Activated CD8-positive, alpha-beta T cell treated with anti-CD3 and anti-CD28 coated beads, Interleukin-2, amount 10 ng/mL, durations not matched to agents 7 days and 5 days (primary cell): ENCODE measurements at regions not wholly inside any gene's neighbourhood (a gene's known extent, or its start where the extent isn't known, plus 50 kb on each side); places are given as distances from the start of the nearest gene placed in this dataset.

ENCODE experiments used
- ATAC-seq: fragments of 150-1000 bp; cut with Tn5 transposase; one replicate; pipeline ENCODE4 v1.10.0; 2021; ENCODE audit warnings: moderate library complexity
- CTCF ChIA-PET: fragments of 350-600 bp; sonication (Branson Sonifier 250); formaldehyde crosslinking; loops from one replicate; lab custom pipeline; 2021; ENCODE audit warnings: antibody characterized with exemption; lab: Charles Lee
- POLR2A ChIA-PET: fragments of 350-600 bp; sonication (Branson Sonifier 250); formaldehyde crosslinking; loops from one replicate; lab custom pipeline; 2021; ENCODE audit warnings: antibody characterized with exemption; lab: Charles Lee
- DNase-seq: peaks from one replicate; pipeline ENCODE4 v3.0.0-alpha.2; 2020
- H3K27ac Mint-ChIP-seq: one replicate; pipeline ENCODE4 v1.8.0; 2021; ENCODE audit warnings: mild to moderate bottlenecking, mixed read lengths
- H3K27me3 Mint-ChIP-seq: one replicate; pipeline ENCODE4 v1.8.0; 2021; ENCODE audit warnings: low read depth, mixed read lengths
- H3K36me3 Mint-ChIP-seq: one replicate; pipeline ENCODE4 v1.8.0; 2021; ENCODE audit warnings: low read depth, mixed read lengths
- H3K4me1 Mint-ChIP-seq: one replicate; pipeline ENCODE4 v1.8.0; 2021; ENCODE audit warnings: low read depth, mixed read lengths
- H3K4me3 Mint-ChIP-seq: one replicate; pipeline ENCODE4 v1.8.0; 2021; ENCODE audit warnings: mild to moderate bottlenecking, mixed read lengths
- H3K9me3 Mint-ChIP-seq: one replicate; pipeline ENCODE4 v1.8.0; 2022; ENCODE audit warnings: mixed read lengths; ENCODE audit not compliant: insufficient read depth

GRCh38 chr1:177517546-177517945 lies 346.8 kb downstream of the BRINP2 start:
- H3K4me3 Mint-ChIP-seq = no peak overlapping the region
- H3K27ac Mint-ChIP-seq = no peak overlapping the region
- ChIA-PET POLR2A (no interaction called here), CTCF (no interaction called here)
- DNase-seq = no peak
- no peaks in the 10 kb centered on the region for H3K4me1 Mint-ChIP-seq
- no peaks in the 10 kb centered on the region for H3K9me3 Mint-ChIP-seq
- ATAC-seq = no peak
- no peaks in the 10 kb centered on the region for H3K36me3 Mint-ChIP-seq
- H3K27me3 Mint-ChIP-seq = no peaks in the 10 kb centered on the region

- ChIA-PET POLR2A (no interaction called here), CTCF (no interaction called here)
Measured at GRCh38 chr1:177514207-177514606, 343.4 kb downstream of the BRINP2 start.

DNA sequence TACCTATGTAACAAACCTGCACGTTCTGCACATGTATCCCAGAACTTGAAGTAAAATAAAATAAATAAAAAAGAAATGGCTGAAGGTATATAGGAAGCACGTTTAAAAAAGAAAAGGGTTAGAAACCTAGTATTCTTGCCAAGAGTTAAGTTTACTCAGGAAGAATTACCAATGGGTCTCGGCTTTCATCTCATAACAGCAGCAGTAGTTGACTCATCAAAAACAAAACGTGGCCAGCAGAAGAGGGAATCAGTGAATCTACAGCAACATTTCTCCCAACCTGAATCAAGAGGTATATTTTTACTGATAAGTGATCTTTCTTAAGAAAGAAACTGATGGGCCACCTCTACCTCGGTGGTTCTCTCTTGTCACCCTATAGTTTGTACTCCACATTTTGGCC lies 340.3 kb downstream of the BRINP2 start:
- Mint-ChIP-seq H3K36me3 (no peaks in the 10 kb centered on the region), H3K4me1 (no peaks in the 10 kb centered on the region), H3K9me3 (no peaks in the 10 kb centered on the region), H3K4me3 (no peak overlapping the region), H3K27me3 (no peaks in the 10 kb centered on the region), H3K27ac (no peak overlapping the region)
- ATAC-seq = no peak
- CTCF ChIA-PET = no interaction called here
- no peak for DNase-seq
- POLR2A ChIA-PET = no interaction called here

More at GRCh38 chr1:177514207-177514606, 343.4 kb downstream of the BRINP2 start:
- Mint-ChIP-seq H3K4me1 (no peaks in the 10 kb centered on the region), H3K27ac (no peak overlapping the region), H3K27me3 (no peaks in the 10 kb centered on the region), H3K4me3 (no peak overlapping the region), H3K36me3 (no peaks in the 10 kb centered on the region), H3K9me3 (no peaks in the 10 kb centered on the region)
- DNase-seq (no peak), ATAC-seq (no peak)

DNA sequence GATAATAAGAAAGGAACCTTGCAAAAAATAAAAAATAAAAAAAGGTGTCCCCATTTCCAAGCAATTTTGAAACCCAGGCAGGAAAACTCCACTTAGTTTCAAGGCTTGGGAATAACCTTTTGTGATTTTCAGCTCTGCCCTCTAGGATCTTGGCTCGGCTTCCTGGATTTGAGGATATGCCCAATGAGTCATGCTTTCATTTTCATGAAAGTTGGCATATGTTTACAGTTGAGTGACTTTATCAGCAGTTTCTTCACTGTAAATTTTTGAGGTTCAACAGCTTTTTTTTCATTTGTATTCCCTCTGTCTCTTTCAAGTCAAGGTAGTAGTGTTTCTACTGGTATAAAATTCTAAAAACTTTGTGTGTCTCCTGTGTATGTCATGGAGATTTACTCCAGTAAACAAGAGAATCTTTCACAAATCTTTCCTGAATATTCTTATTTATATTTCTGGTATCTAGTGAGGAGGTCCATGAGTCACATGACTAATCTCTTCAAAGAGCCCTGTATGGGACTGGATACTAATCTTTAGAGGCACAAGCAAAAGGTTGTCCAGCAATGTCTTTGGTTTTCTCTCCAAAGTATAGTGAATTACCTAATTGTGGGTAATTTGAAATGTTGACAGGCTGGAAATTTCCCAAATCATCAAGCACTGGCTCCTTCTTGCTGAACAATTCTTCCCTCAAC lies 335.3 kb downstream of the BRINP2 start:
- Mint-ChIP-seq H3K27ac (no peak overlapping the region), H3K4me3 (no peak overlapping the region), H3K9me3 (no peaks in the 10 kb centered on the region), H3K27me3 (no peaks in the 10 kb centered on the region), H3K36me3 (no peaks in the 10 kb centered on the region), H3K4me1 (no peaks in the 10 kb centered on the region)
- ChIA-PET POLR2A (no interaction called here), CTCF (no interaction called here)
- ATAC-seq (no peak), DNase-seq (no peak)

GRCh38 chr1:177495878-177496277 lies 325.1 kb downstream of the BRINP2 start:
- peaks cover 3% of the 10 kb centered on the region for H3K9me3 Mint-ChIP-seq
- H3K27me3 Mint-ChIP-seq = no peaks in the 10 kb centered on the region
- ATAC-seq (no peak), DNase-seq (no peak)
- H3K4me3 Mint-ChIP-seq = no peak overlapping the region
- ChIA-PET CTCF (no interaction called here), POLR2A (no interaction called here)
- H3K4me1 Mint-ChIP-seq = no peaks in the 10 kb centered on the region
- H3K36me3 Mint-ChIP-seq = no peaks in the 10 kb centered on the region
- no peak overlapping the region for H3K27ac Mint-ChIP-seq

DNA sequence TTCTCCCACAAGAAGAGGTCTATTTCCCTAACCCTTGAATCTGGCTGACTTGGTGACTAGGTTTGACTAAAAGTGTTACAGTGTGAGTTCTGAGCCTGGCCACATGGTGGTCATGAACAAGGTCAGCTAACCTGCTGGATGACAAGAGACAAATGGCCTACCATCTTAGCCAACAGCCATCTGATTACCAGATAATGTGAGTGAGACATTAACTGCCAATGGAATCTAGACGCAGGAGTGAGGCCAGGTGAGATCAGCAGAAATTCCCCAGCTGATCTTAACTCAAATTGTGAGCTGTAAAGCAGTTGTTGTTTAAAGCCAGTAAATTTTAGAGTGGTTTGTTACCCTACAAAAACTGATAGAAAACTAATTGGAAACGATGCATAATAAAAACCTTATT lies 320.0 kb downstream of the BRINP2 start:
- Mint-ChIP-seq H3K4me3 (no peak overlapping the region), H3K4me1 (no peaks in the 10 kb centered on the region), H3K27ac (no peak overlapping the region), H3K9me3 (no peaks in the 10 kb centered on the region), H3K27me3 (no peaks in the 10 kb centered on the region), H3K36me3 (no peaks in the 10 kb centered on the region)
- ChIA-PET POLR2A (no interaction called here), CTCF (no interaction called here)
- DNase-seq (no peak), ATAC-seq (no peak)

DNA sequence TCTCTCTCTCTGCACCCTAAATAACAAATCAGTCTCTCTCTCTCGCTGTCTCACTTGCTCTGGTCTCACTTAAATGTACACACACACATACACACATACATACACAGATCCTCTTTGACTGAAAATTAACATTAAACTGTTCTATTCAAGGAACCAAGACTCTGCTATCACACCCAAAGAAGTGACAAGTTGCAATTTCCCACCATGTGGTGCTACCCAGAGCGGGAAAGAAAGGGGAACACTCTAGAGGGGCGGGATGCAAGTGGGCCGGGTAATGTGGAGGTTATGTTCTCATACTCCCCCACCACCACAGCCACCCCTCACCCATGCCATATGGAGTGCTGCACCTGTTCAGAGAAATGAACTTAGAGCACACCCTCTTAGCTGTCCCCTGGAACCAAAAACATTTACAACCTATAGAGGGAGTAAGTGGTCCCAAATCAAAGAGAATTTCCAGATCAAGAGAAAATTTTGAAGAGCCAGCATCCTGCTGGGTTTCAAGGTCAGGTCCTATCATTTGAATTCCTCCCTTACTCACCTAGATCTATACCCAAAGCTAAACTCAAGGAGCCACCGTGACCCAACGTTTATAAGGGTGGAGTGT lies 319.4 kb downstream of the BRINP2 start:
- no peak for ATAC-seq
- no peaks in the 10 kb centered on the region for H3K27me3 Mint-ChIP-seq
- ChIA-PET POLR2A (no interaction called here), CTCF (no interaction called here)
- H3K9me3 Mint-ChIP-seq = peaks cover 2% of the 10 kb centered on the region
- H3K36me3 Mint-ChIP-seq = no peaks in the 10 kb centered on the region
- no peak overlapping the region for H3K27ac Mint-ChIP-seq
- no peaks in the 10 kb centered on the region for H3K4me1 Mint-ChIP-seq
- no peak for DNase-seq
- H3K4me3 Mint-ChIP-seq = no peak overlapping the region

DNA sequence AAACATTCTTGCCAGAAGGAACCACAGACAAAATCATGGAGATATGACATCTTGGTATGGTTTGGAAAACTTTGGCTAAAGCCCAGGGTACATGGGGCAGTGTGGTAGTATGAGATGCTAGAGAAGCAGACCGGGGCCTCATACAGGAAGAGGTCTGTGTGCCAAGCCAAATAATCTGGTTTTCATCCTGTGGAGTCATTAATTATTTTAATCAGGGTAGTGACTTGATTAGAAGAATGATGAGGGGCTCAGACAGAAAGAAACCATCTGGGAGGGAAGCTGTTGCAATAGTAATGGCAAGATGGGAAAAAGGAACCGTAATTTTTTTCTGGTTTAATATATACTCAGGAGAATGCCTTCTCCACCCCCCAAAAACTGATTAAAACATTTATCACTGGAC lies 318.0 kb downstream of the BRINP2 start:
- POLR2A ChIA-PET = no interaction called here
- H3K27ac Mint-ChIP-seq = no peak overlapping the region
- peaks cover 6% of the 10 kb centered on the region for H3K9me3 Mint-ChIP-seq
- H3K36me3 Mint-ChIP-seq = no peaks in the 10 kb centered on the region
- no peaks in the 10 kb centered on the region for H3K4me1 Mint-ChIP-seq
- H3K4me3 Mint-ChIP-seq = no peak overlapping the region
- DNase-seq (no peak), ATAC-seq (no peak)
- CTCF ChIA-PET = no interaction called here
- H3K27me3 Mint-ChIP-seq = no peaks in the 10 kb centered on the region

- ChIA-PET CTCF (no interaction called here), POLR2A (no interaction called here)
- DNase-seq (no peak), ATAC-seq (no peak)
- Mint-ChIP-seq H3K27ac (no peak overlapping the region), H3K4me1 (no peaks in the 10 kb centered on the region), H3K36me3 (no peaks in the 10 kb centered on the region), H3K27me3 (no peaks in the 10 kb centered on the region), H3K4me3 (no peak overlapping the region), H3K9me3 (peaks cover 6% of the 10 kb centered on the region)
Measured at GRCh38 chr1:177487481-177487880, 316.7 kb downstream of the BRINP2 start.

DNA sequence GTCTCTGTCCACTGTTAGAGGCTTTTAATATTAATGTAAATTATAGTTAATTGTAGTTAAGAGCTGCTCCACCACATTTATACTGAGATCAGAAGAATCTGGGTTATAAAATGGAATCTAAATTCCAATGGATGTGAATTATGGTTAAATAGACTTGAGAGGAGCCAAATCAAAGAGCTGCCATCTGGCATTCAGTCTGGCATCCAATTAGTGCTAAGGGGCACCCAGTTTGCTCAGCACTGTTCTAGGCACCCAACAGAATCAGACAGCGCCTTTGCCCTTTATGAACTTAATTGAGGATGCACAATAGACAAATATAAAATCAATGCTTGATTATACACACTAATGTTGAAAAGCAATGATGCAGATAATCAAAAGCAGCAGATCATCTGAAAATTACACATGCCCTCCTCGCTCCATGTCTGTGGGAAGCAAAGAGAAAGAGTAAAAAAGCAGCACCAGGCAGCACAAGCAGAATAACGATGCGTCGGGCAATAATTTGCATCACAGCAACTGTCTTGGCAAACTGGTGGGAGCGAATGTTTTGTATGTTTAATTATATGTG lies 310.1 kb downstream of the BRINP2 start:
- no peaks in the 10 kb centered on the region for H3K4me1 Mint-ChIP-seq
- no peak for ATAC-seq
- H3K4me3 Mint-ChIP-seq = no peak overlapping the region
- DNase-seq = no peak
- no peak overlapping the region for H3K27ac Mint-ChIP-seq
- CTCF ChIA-PET = no interaction called here
- no peaks in the 10 kb centered on the region for H3K36me3 Mint-ChIP-seq
- no peaks in the 10 kb centered on the region for H3K27me3 Mint-ChIP-seq
- H3K9me3 Mint-ChIP-seq = peaks cover 10% of the 10 kb centered on the region
- POLR2A ChIA-PET = no interaction called here

- Mint-ChIP-seq H3K27ac (no peak overlapping the region), H3K9me3 (peaks cover 5% of the 10 kb centered on the region), H3K4me1 (no peaks in the 10 kb centered on the region), H3K36me3 (no peaks in the 10 kb centered on the region), H3K4me3 (no peak overlapping the region), H3K27me3 (no peaks in the 10 kb centered on the region)
- ChIA-PET POLR2A (no interaction called here), CTCF (no interaction called here)
- ATAC-seq (no peak), DNase-seq (no peak)
Measured at GRCh38 chr1:177479600-177479999, 308.8 kb downstream of the BRINP2 start.

DNA sequence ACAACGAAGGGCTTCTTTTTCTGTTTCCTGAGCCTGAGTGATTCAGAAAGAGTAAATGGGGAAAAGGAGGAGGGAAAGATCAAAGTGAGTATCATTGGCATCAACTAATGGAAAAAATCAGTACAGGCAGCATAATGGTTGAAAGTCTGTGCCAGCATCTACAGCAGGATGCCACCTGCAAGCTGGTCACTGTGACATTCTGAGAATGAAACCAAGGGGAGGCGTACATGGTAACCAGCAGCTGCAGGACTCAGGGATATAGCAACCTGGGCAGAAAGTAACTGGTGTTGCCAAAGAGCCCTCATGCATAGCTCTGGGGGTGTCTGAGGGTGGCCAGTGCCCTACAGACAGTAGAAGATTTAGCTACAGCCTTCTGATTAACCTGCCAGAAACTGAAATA lies 305.9 kb downstream of the BRINP2 start:
- DNase-seq (no peak), ATAC-seq (no peak)
- ChIA-PET POLR2A (no interaction called here), CTCF (no interaction called here)
- Mint-ChIP-seq H3K4me1 (no peaks in the 10 kb centered on the region), H3K4me3 (no peak overlapping the region), H3K9me3 (peaks cover 5% of the 10 kb centered on the region), H3K27ac (no peak overlapping the region), H3K36me3 (no peaks in the 10 kb centered on the region), H3K27me3 (no peaks in the 10 kb centered on the region)
